Stimulated activated memory B cell treated with anti-CD40 and anti-IgM and Interleukin-4, amounts not matched to agents 10 μg/mL and 1 μg/mL and 100 μg/mL, for 72 hours (primary cell): ENCODE measurements at regions not wholly inside any gene's neighbourhood (a gene's known extent, or its start where the extent isn't known, plus 50 kb on each side); places are given as distances from the start of the nearest gene placed in this dataset.
A peak's percentile ranks its signal among the peaks of the same experiment; 100 is the strongest.
"Not testable (repeated sequence)": the region's sequence is repeated elsewhere in the genome, so short reads cannot be mapped to it uniquely, and the experiment has no call there.

ENCODE experiments used
- ATAC-seq: fragments of 150-1000 bp; cut with Tn5 transposase; 2 replicates; pipeline ENCODE4 v1.10.0; 2021
- H3K27ac Mint-ChIP-seq: one replicate; pipeline ENCODE4 v1.8.0; 2022; ENCODE audit warnings: mild to moderate bottlenecking, mixed read lengths
- H3K27me3 Mint-ChIP-seq: one replicate; pipeline ENCODE4 v1.8.0; 2022; ENCODE audit warnings: mixed read lengths
- H3K36me3 Mint-ChIP-seq: one replicate; pipeline ENCODE4 v1.8.0; 2022; ENCODE audit warnings: mixed read lengths
- H3K4me1 Mint-ChIP-seq: one replicate; pipeline ENCODE4 v1.8.0; 2022; ENCODE audit warnings: mixed read lengths
- H3K4me3 Mint-ChIP-seq: one replicate; pipeline ENCODE4 v1.8.0; 2022; ENCODE audit warnings: mild to moderate bottlenecking, moderate library complexity, mixed read lengths
- H3K9me3 Mint-ChIP-seq: one replicate; pipeline ENCODE4 v1.8.0; 2022; ENCODE audit warnings: mixed read lengths

DNA sequence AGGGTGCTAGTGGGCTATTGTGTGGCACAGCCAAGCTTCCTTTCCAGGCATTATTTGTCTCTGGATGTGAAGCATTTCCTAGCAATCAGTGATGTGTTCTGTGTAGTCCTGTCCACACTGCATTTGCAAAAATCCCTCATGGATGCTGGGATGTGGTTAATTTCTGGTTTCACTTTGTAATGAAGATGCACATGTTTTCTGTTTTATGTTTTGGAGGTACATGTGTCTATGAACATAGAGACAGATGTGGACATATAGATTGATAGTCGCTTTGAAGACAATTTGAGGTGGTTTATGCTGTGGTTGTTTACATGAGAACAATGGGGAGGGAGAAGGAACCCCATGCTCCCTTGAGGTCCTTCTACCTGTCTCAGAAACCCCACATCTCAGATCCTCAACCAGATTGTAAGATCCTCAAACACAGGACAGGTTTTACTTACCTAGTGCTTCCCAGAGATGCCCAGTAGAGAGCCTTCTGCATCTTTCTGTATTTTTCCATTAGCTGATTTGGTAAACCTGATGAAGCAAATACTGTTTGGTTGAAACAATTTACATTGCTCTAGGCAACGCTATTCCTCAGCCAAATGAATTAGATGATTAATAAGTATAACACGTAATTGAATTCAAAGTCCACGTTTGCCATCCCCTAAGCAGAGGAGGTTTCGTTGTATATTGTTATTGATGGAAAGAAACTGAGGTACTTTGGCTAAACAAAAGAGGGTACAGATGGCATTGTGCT, 204.4 kb downstream of the SPP2 start:
- Mint-ChIP-seq H3K36me3 (no peaks in the 10 kb centered on the region), H3K9me3 (no peaks in the 10 kb centered on the region), H3K4me1 (no peaks in the 10 kb centered on the region), H3K4me3 (no peak overlapping the region), H3K27me3 (peaks cover 62% of the 10 kb centered on the region), H3K27ac (no peak overlapping the region)
- ATAC-seq: no peak

DNA sequence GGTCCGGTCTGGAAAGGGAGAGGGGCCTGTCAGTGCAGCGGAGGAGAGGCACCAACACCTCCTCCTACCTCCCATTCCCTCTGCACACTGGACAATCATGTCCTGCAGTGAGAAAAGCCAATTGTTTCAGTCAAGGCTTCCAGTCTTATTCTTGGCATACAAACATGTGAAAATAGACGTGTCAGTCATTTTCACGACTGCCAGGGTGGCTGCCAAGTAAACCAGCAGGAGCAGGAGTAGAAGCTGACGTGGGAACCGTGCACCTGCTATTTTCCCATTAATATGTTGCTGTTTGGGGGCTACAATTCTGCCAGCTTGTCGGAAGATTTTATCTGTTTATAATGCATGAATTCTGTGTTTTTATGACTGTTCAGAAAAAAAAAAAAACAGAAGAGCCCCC, 202.3 kb downstream of the SPP2 start:
- Mint-ChIP-seq H3K27me3 (peaks cover 70% of the 10 kb centered on the region), H3K27ac (no peak overlapping the region), H3K4me3 (no peak overlapping the region), H3K36me3 (no peaks in the 10 kb centered on the region), H3K9me3 (no peaks in the 10 kb centered on the region), H3K4me1 (no peaks in the 10 kb centered on the region)
- no peak for ATAC-seq

DNA sequence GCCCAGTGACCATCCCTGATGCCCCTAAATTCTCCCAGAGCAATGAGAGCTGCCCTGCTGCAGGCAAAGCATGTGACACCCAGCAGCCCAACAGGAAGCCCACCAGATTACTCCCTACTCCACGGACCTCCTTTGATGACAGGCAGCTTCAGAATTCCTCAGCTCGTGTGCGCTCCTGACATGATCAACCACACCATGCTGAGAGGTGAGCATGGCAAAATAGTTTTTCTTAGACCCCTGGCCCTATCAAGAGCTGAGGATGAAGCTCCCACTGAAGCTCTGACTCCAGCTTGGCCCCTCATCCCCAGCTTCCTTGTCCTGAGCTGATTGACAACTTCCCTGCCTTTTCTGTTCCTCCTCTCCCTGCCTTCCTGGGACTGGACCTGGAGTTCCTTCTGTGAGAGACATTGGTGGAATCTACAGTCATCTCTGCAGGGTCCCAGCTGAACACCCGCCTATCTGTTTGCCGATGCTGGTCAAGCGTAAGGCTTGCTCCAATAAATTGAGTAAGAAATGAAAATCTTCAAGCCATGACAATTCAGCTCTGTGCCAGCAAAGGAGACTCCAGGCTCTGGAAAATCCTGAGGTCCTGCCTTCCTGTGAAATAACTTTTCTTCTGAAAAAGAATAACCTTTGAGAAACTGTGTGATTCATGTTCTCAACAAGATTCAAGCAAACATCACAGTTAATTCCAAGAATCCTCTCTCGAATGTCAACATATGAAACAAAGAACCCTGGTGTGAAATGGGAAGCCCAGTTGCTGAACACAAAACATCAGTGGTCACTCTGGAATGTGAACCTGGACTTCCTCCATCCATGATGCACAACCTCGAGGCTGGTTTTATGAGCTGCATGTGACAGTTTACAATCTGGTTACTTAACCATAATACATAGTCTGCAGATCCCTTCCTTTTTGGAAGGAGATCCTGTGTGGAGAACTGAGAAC, 201.1 kb downstream of the SPP2 start:
- Mint-ChIP-seq H3K36me3 (no peaks in the 10 kb centered on the region), H3K4me3 (no peak overlapping the region), H3K27me3 (peaks cover 68% of the 10 kb centered on the region), H3K9me3 (no peaks in the 10 kb centered on the region), H3K27ac (no peak overlapping the region), H3K4me1 (no peaks in the 10 kb centered on the region)
- ATAC-seq: no peak

DNA sequence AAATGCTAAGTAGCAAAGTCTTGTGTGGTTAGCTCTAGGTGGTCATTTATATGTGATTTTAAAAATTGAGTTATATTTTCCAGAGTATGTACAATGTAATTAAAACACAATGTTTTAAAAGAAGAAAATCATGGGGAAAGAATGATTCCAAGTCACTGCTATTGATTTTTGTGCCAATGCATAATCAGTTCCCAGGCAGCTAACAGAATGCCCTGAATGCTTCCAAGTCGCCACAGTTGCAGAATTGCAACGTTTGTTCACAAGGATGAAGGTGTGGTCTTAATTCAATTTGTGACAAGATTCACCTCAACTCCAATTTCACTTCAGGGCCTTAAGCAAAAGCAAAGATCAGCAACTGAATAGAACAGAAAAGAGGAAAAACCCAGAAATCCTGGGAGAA, 200.4 kb downstream of the SPP2 start:
- no peaks in the 10 kb centered on the region for H3K4me1 Mint-ChIP-seq
- H3K4me3 Mint-ChIP-seq: no peak overlapping the region
- no peak for ATAC-seq
- no peaks in the 10 kb centered on the region for H3K9me3 Mint-ChIP-seq
- H3K36me3 Mint-ChIP-seq: no peaks in the 10 kb centered on the region
- no peak overlapping the region for H3K27ac Mint-ChIP-seq
- peaks cover 61% of the 10 kb centered on the region for H3K27me3 Mint-ChIP-seq

DNA sequence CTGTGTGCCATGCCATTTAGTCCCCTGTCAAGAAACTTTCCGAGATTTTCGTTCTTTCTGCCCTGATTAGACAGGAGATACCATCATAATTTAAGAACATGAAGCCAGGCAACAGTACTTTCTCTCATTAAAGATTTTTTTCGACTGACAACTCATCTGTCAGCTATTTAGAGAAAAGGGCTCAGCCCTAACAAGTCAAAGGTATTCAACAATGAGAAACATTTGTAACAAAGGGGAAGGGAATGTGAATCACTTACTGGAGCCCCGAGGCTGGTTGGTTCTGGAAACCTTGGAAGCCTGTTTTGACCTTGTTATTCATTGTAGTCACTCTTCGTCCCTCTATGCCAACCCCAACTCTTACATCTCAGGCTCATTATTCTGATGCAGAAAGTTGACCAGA, 199.4 kb downstream of the SPP2 start:
- no peak for ATAC-seq
- Mint-ChIP-seq H3K4me3 (no peak overlapping the region), H3K27me3 (peaks cover 64% of the 10 kb centered on the region), H3K9me3 (no peaks in the 10 kb centered on the region), H3K27ac (no peak overlapping the region), H3K36me3 (no peaks in the 10 kb centered on the region), H3K4me1 (peaks cover 4% of the 10 kb centered on the region)

DNA sequence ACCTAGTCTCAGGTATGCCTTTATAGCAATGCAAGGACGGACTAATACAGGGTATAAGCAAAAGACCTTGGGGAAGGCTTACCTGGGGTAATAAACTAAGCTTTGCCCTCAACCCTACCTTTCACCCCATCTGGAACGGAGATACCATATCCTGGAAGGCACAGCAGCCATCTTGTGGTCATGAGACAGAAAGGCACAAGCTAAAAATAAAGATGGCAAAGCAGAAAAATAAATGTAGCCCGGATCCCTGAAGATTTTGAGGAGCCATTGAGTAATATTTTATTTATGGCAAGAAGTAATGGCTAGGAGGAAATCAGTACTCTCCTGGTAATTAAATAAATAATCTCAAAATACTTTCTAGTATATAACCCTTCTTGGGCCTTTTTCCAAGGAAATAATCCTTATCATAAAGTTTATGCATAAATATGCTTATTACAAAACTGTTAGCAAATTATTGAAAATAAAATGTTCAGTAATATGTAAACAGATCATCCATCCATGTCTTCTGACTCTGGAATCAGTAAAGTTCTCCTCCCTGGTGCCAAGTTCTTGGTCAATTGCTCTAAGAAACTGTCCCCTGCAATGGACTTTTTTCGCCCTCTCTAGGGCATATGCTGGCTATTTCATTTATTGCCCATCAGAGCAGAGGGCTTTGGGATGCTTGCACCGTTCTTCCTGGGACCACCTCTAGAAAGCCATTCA, 198.7 kb downstream of the SPP2 start:
- no peaks in the 10 kb centered on the region for H3K36me3 Mint-ChIP-seq
- no peak for ATAC-seq
- H3K9me3 Mint-ChIP-seq: no peaks in the 10 kb centered on the region
- no peak overlapping the region for H3K4me3 Mint-ChIP-seq
- H3K4me1 Mint-ChIP-seq: peaks cover 4% of the 10 kb centered on the region
- H3K27me3 Mint-ChIP-seq: peaks cover 68% of the 10 kb centered on the region
- no peak overlapping the region for H3K27ac Mint-ChIP-seq

DNA sequence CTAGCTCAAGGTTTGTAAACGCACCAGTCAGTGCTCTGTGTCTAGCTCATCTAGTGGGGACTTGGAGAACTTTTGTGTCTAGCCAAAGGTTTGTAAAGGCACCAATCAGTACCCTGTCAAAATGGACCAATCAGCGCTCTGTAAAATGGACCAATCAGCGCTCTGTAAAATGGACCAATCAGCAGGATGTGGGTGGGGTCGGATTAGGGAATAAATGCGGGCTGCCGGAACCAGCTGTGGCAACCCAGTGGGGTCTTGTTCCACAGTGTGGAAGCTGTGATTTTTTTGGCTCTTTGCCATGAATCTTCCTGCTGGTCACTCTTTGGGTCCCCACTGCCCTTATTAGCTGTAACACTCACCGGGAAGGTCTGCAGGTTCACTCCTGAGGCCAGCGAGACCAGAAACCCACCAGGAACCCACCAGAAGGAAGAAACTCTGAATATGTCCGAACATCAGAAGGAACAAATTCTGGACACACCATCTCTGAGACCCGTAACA, 197.8 kb downstream of the SPP2 start:
- Mint-ChIP-seq H3K27me3 (peaks cover 73% of the 10 kb centered on the region), H3K4me1 (peaks cover 12% of the 10 kb centered on the region)
- not testable (repeated sequence) for ATAC-seq, H3K36me3 Mint-ChIP-seq, H3K9me3 Mint-ChIP-seq, H3K27ac Mint-ChIP-seq, H3K4me3 Mint-ChIP-seq

DNA sequence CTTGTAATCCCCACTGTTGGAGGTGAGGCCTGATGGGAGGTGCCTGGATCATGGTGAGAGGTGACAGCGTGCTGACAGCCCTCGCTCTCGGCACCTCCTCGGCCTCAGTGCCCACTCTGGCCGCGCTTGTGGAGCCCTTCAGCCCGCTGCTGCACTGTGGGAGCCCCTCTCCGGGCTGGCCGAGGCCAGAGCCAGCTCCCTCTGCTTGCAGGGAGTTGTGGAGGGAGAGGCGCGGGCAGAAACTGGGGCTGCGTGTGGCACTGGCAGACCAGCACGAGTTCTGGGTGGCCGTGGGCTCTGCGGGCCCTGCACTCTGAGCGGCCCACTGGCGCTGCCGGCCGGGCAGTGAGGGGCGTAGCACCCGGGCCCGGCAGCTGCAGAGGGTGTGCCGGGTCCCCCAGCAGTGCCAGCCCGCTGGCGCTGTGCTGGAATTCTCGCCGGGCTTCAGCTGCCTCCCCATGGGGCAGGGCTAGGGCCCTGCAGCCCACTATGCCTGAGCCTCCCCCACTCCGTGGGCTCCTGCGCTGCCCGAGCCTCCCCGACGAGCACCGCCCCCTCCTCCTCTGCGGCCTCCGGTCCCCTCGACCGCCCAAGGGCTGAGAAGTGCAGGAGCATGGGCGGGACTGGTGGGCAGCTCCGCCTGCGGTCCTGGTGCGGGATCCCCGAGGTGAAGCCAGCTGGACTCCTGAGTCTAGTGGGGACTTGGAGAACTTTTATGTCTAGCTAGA, 197.1 kb downstream of the SPP2 start:
- Mint-ChIP-seq H3K4me3 (no peak overlapping the region), H3K36me3 (no peaks in the 10 kb centered on the region)

DNA sequence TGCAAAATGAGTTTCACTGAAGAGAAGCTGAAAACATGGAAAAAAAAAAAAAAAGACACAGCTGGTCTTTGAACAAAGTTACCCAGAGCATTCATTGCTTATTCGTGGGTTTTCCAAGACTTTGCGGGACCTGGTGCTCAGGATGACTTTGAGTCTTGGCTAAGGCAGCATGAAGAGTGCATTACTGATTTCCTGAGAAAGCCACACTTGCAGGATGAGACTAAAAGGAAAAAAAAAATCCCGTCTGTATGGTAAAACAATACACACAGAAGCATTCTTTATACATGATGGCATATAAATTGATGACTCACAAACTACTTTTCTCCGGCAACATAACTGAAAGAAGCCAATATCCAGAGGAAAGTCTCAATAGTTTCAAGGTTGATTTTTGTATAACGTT, 195.4 kb downstream of the SPP2 start:
- Mint-ChIP-seq H3K4me3 (no peak overlapping the region), H3K27ac (no peak overlapping the region), H3K9me3 (no peaks in the 10 kb centered on the region), H3K4me1 (peaks cover 12% of the 10 kb centered on the region), H3K36me3 (no peaks in the 10 kb centered on the region), H3K27me3 (peaks cover 55% of the 10 kb centered on the region)
- ATAC-seq: no peak

More for the DNA sequence above, 197.1 kb downstream of the SPP2 start:
- peak; percentile 20 for ATAC-seq
- Mint-ChIP-seq H3K27me3 (peaks cover 72% of the 10 kb centered on the region), H3K4me1 (peaks cover 12% of the 10 kb centered on the region), H3K27ac (no peak overlapping the region), H3K9me3 (no peaks in the 10 kb centered on the region)

DNA sequence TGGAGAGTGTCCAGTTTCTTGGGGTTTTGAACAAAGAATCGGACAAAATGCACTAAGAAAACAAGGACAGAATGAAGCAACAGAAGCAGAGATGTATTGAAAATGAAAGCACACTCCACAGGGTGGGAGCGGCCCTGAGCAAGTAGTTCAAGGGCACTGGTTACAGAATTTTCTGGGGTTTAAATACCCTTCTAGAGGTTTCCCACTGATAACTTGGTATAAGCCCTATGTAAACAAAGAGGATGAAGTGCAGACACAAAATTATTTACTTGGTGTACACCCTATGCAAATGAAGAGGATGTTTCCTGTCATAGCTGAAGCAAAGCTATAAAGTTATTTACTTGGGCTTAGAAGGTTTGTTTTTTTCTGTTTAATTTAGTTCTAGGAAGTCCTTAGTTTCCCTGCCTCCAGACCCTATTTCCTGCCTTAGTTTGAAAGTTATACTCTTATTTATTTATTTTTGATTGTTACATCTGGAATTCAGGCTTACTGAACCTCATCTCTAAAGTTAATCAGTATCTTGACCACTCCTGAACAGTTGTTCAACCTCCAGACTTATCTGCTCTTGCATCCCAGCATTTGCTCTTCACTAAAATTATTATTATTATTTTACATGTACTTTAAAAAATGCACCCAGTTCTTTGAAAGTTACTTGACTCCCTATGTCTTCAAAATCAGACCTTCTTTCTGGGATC, 193.5 kb downstream of the SPP2 start:
- no peak overlapping the region for H3K27ac Mint-ChIP-seq
- H3K36me3 Mint-ChIP-seq: no peaks in the 10 kb centered on the region
- peak overlapping the region; percentile 23 for H3K4me3 Mint-ChIP-seq

DNA sequence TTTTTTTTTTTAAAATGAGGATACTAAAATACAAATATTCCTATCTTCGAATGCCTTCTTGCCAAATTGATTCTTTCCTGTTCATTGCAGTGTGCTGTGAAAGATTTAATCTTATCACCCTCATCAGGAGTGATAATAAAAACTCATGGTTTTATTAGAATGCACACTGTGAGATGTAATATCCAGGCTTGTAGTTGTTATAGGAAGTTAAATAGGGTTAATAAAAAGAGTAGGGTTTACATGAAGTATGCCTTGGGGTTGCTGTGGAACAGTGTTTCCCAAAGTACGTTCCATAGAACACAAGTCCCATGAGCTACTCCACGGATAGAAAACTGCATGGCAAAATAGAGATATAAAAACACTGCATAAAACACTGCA, 191.9 kb downstream of the SPP2 start:
- H3K9me3 Mint-ChIP-seq: peaks cover 5% of the 10 kb centered on the region
- ATAC-seq: no peak
- H3K36me3 Mint-ChIP-seq: no peaks in the 10 kb centered on the region
- peaks cover 30% of the 10 kb centered on the region for H3K27me3 Mint-ChIP-seq
- no peak overlapping the region for H3K27ac Mint-ChIP-seq
- peaks cover 12% of the 10 kb centered on the region for H3K4me1 Mint-ChIP-seq
- no peak overlapping the region for H3K4me3 Mint-ChIP-seq

More for the DNA sequence above, 193.5 kb downstream of the SPP2 start:
- no peak for ATAC-seq
- H3K9me3 Mint-ChIP-seq: peaks cover 5% of the 10 kb centered on the region
- H3K4me1 Mint-ChIP-seq: peaks cover 12% of the 10 kb centered on the region
- H3K27me3 Mint-ChIP-seq: peaks cover 36% of the 10 kb centered on the region

DNA sequence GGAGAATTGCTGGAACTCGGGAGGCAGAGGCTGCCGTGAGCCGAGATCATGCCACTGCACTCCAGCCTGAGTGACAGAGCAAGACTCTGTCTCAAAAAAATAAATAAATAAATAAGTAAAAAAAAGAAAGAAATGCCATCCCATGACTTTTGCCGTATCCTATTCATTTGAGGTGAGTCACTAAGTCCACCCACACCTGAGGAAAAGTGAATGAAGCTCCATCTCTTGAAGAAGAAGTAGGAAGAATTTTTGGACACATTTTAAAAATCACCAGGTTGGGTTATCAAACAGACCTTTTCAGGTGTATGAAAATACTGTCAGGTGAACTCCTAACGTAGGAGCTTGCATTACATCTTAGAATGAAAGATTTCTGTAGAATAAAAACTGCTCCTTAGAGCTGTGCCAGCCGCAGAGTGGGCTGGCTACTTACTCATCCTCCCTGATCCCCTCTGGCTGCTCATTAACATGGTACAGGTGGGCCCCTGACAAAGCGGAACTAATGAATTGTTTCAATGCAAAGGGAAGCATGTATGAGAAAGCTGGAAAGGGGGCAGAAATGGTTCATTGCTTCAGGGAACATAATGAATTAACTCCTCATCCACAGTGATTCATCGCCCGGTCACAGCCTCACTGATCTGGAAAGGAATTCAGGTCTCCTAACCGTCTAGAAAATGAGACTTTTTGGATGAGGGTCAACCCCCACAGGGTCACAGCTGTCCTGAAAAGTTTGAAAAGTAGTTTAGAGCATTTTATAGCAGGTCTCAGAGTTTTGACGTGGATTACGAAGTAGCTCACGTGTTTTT, 191.4 kb downstream of the SPP2 start:
- Mint-ChIP-seq H3K27ac (no peak overlapping the region), H3K9me3 (peaks cover 5% of the 10 kb centered on the region), H3K4me1 (peaks cover 12% of the 10 kb centered on the region), H3K4me3 (no peak overlapping the region), H3K36me3 (no peaks in the 10 kb centered on the region), H3K27me3 (peaks cover 24% of the 10 kb centered on the region)
- no peak for ATAC-seq

DNA sequence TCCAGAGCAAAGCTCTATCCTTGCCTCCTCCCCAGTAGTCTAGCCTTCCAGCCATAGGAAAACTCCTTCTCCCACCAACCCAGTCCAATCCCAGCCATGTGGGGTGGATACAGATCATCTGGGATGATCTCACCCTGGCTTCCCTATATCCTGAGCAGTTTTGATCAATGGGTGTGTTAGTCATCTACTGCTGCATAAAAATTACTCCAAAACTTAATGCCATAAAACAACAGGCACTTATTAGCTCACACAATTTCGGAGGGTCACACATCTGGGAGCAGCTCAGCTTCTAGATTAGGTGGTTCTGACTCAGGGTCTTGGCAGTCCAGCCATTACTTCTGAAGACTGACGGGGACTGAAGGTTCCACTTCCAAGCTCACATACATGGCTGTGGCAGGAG, 190.4 kb downstream of the SPP2 start:
- H3K4me1 Mint-ChIP-seq: peaks cover 12% of the 10 kb centered on the region
- ATAC-seq: no peak
- peaks cover 5% of the 10 kb centered on the region for H3K9me3 Mint-ChIP-seq
- no peak overlapping the region for H3K4me3 Mint-ChIP-seq
- no peak overlapping the region for H3K27ac Mint-ChIP-seq
- peaks cover 23% of the 10 kb centered on the region for H3K27me3 Mint-ChIP-seq
- no peaks in the 10 kb centered on the region for H3K36me3 Mint-ChIP-seq

DNA sequence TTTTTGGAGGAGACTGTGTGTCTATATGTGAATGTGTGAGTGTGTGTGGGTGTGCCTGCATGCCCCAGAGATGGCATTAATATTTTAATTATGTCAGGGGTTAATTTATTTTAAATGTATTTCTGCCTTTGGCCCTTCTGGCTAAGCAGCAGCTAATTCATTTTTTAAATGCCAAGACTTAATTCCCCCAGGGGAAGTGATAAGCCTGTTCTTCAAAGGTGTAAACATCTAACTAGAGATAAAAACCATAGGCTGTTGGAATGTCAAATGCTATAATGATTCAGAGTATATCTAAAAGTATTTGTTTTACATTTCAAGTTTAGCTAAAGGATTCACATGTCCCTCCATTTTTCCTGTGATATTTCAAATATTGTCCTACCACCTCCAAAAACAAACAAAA, 184.7 kb downstream of the SPP2 start:
- no peaks in the 10 kb centered on the region for H3K27me3 Mint-ChIP-seq
- H3K4me3 Mint-ChIP-seq: no peak overlapping the region
- H3K4me1 Mint-ChIP-seq: no peaks in the 10 kb centered on the region
- H3K9me3 Mint-ChIP-seq: peaks cover 5% of the 10 kb centered on the region
- no peak for ATAC-seq
- H3K27ac Mint-ChIP-seq: no peak overlapping the region
- H3K36me3 Mint-ChIP-seq: no peaks in the 10 kb centered on the region
